ENCODE measurements at regions not wholly inside any gene's neighbourhood (a gene's known extent, or its start where the extent isn't known, plus 50 kb on each side); places are given as distances from the start of the nearest gene placed in this dataset.

- H2AFZ ChIP-seq (ENCODE audit: low read depth, low read length) = no peak overlapping the region
- ChIA-PET CTCF (no interaction called here), POLR2A (no interaction called here)
- no peaks in the 10 kb centered on the region for H3K36me3 ChIP-seq (ENCODE audit: control insufficient read depth in 2 of 2, extremely low read depth in 1 of 2, insufficient read depth in 2 of 2, low read length in 2 of 2)
- no peak overlapping the region for H3K27ac ChIP-seq (ENCODE audit: insufficient read depth, low read depth, low read length)
- no peaks in the 10 kb centered on the region for H3K27me3 ChIP-seq (ENCODE audit: control insufficient read depth in 2 of 2, insufficient read depth in 2 of 2, low read length in 2 of 2)
- H3K9me3 ChIP-seq (replicated peaks; ENCODE audit: control insufficient read depth, insufficient read depth, low read length) = no peaks in the 10 kb centered on the region
- H4K20me1 ChIP-seq (replicated peaks; ENCODE audit: control insufficient read depth, extremely low read depth, insufficient read depth, low read length) = no peaks in the 10 kb centered on the region
- DNase-seq (ENCODE audit: low read depth, low spot score) = no peak
- BruUV-seq (replicated peaks) = no TSS peak
- H3K4me3 ChIP-seq (replicated peaks in 1 of 3; ENCODE audit: insufficient read depth in 1 of 3, low read depth in 1 of 3, low read length in 3 of 3) = no peak overlapping the region
- FAIRE-seq = no peak
- H3K4me2 ChIP-seq (ENCODE audit: insufficient read depth, low read length) = no peak overlapping the region
- H3K9me1 ChIP-seq (replicated peaks; ENCODE audit: control insufficient read depth, extremely low read depth, insufficient read depth, low read length) = no peaks in the 10 kb centered on the region
- no peak for TF ChIP-seq MAX (IDR thresholded peaks at IDR 0.05; ENCODE audit: insufficient read depth, insufficient read length)
- TF ChIP-seq MYC (IDR thresholded peaks at IDR 0.05; ENCODE audit: low read depth, low read length) = no peak
- no peak for TF ChIP-seq POLR2A (IDR thresholded peaks at IDR 0.05; ENCODE audit: low read depth, low read length)
- no peak for TF ChIP-seq POLR2AphosphoS5 (IDR thresholded peaks at IDR 0.05; ENCODE audit: insufficient read depth, low read depth, low read length)
- no peak for TF ChIP-seq FOS (IDR thresholded peaks at IDR 0.05; ENCODE audit: borderline replicate concordance, insufficient read depth, low read length)
- no peak for TF ChIP-seq CTCF (IDR thresholded peaks at IDR 0.05; ENCODE audit: extremely low read depth in 1 of 2, insufficient read depth in 1 of 2, low read depth in 1 of 2, low read length in 2 of 2)
- no peak for TF ChIP-seq JUN (IDR thresholded peaks at IDR 0.05; ENCODE audit: borderline replicate concordance, insufficient read depth, insufficient read length, low read depth)
- no peak for TF ChIP-seq GATA2 (IDR thresholded peaks at IDR 0.05; ENCODE audit: insufficient read depth, insufficient read length, low read depth, low read length)
- no peak for TF ChIP-seq EZH2 (IDR thresholded peaks at IDR 0.05; ENCODE audit: borderline replicate concordance, low read depth, low read length, severe bottlenecking)
- H3K4me1 ChIP-seq (ENCODE audit: control insufficient read depth, extremely low read depth, insufficient read depth, low read length) = no peaks in the 10 kb centered on the region
- no peaks in the 10 kb centered on the region for H3K79me2 ChIP-seq (ENCODE audit: control insufficient read depth, insufficient read depth, low read length)
- dilution Hi-C loops (cut with MboI; ENCODE audit: extremely low pct_ligation_motif_present, low sequenced_read_pairs) (no loop called here), intact Hi-C loops (cut with micrococcal nuclease) (no loop called here)
- H3K9ac ChIP-seq (replicated peaks; ENCODE audit: extremely low read depth, insufficient read depth, low read length) = no peak overlapping the region
These were observed 261.4 kb downstream of the DHX15 start for GRCh38 chr4:24322995-24323394.

All from endothelial cell of umbilical vein (primary cell).